GM12878 (cell line): ENCODE measurements at regions not wholly inside any gene's neighbourhood (a gene's known extent, or its start where the extent isn't known, plus 50 kb on each side); places are given as distances from the start of the nearest gene placed in this dataset.

Experiments used
- ATAC-seq: fragments of 200-7000 bp; cut with Tn5 transposase; 3 replicates; pipeline ENCODE4 v1.9.1; 2020; ENCODE audit warnings: mild to moderate bottlenecking, moderate library complexity
- BruUV-seq: library from RNA; stranded (reverse); fragments of 400-500 nt; replicated peaks from 2 replicates; lab custom pipeline; 2021; lab: Mats Ljungman, UMichigan
- CTCF ChIA-PET: fragments of 300-600 bp; sonication (Branson Sonifier 250); formaldehyde crosslinking; extraction: SDS; loops from one replicate; lab custom pipeline; 2021; ENCODE audit warnings: inconsistent platforms; lab: Yijun Ruan, JAX
- POLR2A ChIA-PET: fragments of 350-600 bp; formaldehyde crosslinking; extraction: SDS; loops from one replicate; lab custom pipeline; 2021; ENCODE audit warnings: inconsistent platforms; lab: Charles Lee
- RAD21 ChIA-PET: fragments of 300-600 bp; sonication (Branson Sonifier 250); formaldehyde crosslinking; loops from one replicate; lab custom pipeline; 2023; ENCODE audit warnings: antibody characterized with exemption; ENCODE audit not compliant: unreplicated experiment; lab: Charles Lee
- SMC1A ChIA-PET: fragments of 300-600 bp; sonication (Branson Sonifier 250); formaldehyde crosslinking; loops from one replicate; lab custom pipeline; 2023; ENCODE audit not compliant: unreplicated experiment, uncharacterized antibody; lab: Charles Lee
- DNase-seq: peaks from one replicate; pipeline ENCODE4 v3.0.0-alpha.2; 2011; ENCODE audit warnings: low read depth, low spot score
- FAIRE-seq: peaks from 3 replicates; lab custom pipeline; 2011; peaks lifted over from hg19 to GRCh38; lab: Jason Lieb, UNC
- H2AFZ ChIP-seq: 2 replicates; pipeline ENCODE4 v1.6.0; 2011; ENCODE audit warnings: low read depth, low read length, control low read depth; ENCODE audit not compliant: control insufficient read depth
- H3K27ac ChIP-seq: 2 replicates; pipeline ENCODE4 v1.5.1; 2011; ENCODE audit warnings: control low read depth; ENCODE audit not compliant: control insufficient read depth, insufficient read depth
- H3K27me3 ChIP-seq, 2 experiments: replicated peaks in 1 of 2; 2 replicates each; pipeline versions ENCODE4 v1.6.0 to v1.6.1; 2011; ENCODE audit warnings: low read length in 1 of 2; ENCODE audit not compliant: control insufficient read depth in 2 of 2, insufficient read depth in 2 of 2
- H3K36me3 ChIP-seq, 2 experiments: 2 replicates each; pipeline ENCODE4 v1.5.1; 2011; ENCODE audit warnings: low read length in 1 of 2; ENCODE audit not compliant: control insufficient read depth in 2 of 2, insufficient read depth in 2 of 2
- H3K4me1 ChIP-seq: 2 replicates; pipeline ENCODE4 v1.6.1; 2011; ENCODE audit warnings: mild to moderate bottlenecking, low read length, moderate library complexity, mixed read lengths; ENCODE audit not compliant: control insufficient read depth, insufficient read depth
- H3K4me2 ChIP-seq: 2 replicates; pipeline ENCODE4 v1.6.0; 2011; ENCODE audit warnings: control low read depth; ENCODE audit not compliant: control insufficient read depth, insufficient read depth
- H3K4me3 ChIP-seq: fragments of 200-600 bp; sonication (generic); 2 replicates; pipeline ENCODE4 v1.5.1; 2016
- H3K79me2 ChIP-seq: 2 replicates; pipeline ENCODE4 v1.6.0; 2011; ENCODE audit warnings: low read length; ENCODE audit not compliant: control insufficient read depth, insufficient read depth
- H3K9ac ChIP-seq: 2 replicates; pipeline ENCODE4 v1.8.0; 2011; ENCODE audit warnings: low read length, control low read depth, mixed read lengths; ENCODE audit not compliant: control insufficient read depth, insufficient read depth
- H3K9me3 ChIP-seq: replicated peaks from 3 replicates; pipeline ENCODE4 v1.5.1; 2011; ENCODE audit warnings: mild to moderate bottlenecking, low read length; ENCODE audit not compliant: control insufficient read depth, insufficient read depth
- H4K20me1 ChIP-seq: 2 replicates; pipeline ENCODE4 v1.6.0; 2011; ENCODE audit not compliant: control insufficient read depth, insufficient read depth
- BCL3 ChIP-seq: IDR thresholded peaks from 2 replicates; pipeline ENCODE4 v1.6.1; 2011; ENCODE audit warnings: borderline replicate concordance, low read depth, mild to moderate bottlenecking, moderate library complexity, low read length; ENCODE audit not compliant: insufficient read depth, poor library complexity, severe bottlenecking
- CBFB ChIP-seq: IDR thresholded peaks from 2 replicates; pipeline ENCODE4 v1.6.1; 2016; ENCODE audit warnings: antibody characterized with exemption, low read depth
- CBX5 ChIP-seq: sonication (generic); IDR thresholded peaks from 2 replicates; pipeline ENCODE4 v1.6.1; 2016; ENCODE audit warnings: low read depth, moderate library complexity, mild to moderate bottlenecking, inconsistent platforms
- CEBPZ ChIP-seq: fragments of 150-350 bp; IDR thresholded peaks from 2 replicates; pipeline ENCODE4 v1.6.1; 2016; ENCODE audit warnings: low read depth, low read length
- CHD2 ChIP-seq: IDR thresholded peaks from 2 replicates; pipeline ENCODE4 v1.6.1; 2011; ENCODE audit warnings: low read depth, low read length, improper control_type of control experiment, borderline replicate concordance
- IRF4 ChIP-seq: IDR thresholded peaks from 2 replicates; pipeline ENCODE4 v1.6.1; 2011; ENCODE audit warnings: low read depth, low read length
- KLF5 ChIP-seq: fragments of 450-650 bp; IDR thresholded peaks from 2 replicates; pipeline ENCODE4 v1.6.1; 2014; ENCODE audit warnings: mild to moderate bottlenecking; ENCODE audit not compliant: partially characterized antibody
- RCOR1 ChIP-seq: conservative IDR thresholded peaks from 2 replicates; pipeline ENCODE4 v1.6.1; 2012; ENCODE audit warnings: low read depth, low read length, improper control_type of control experiment
- RELB ChIP-seq: fragments of 450-650 bp; IDR thresholded peaks from 2 replicates; pipeline ENCODE4 v1.6.1; 2017; ENCODE audit warnings: low read depth, mild to moderate bottlenecking, moderate library complexity
- REST ChIP-seq: IDR thresholded peaks from 2 replicates; pipeline ENCODE4 v1.6.1; 2012; ENCODE audit warnings: mild to moderate bottlenecking, low read depth, low read length
- ZNF274 ChIP-seq: IDR thresholded peaks from one replicate; pipeline ENCODE4 v1.8.0; 2011; ENCODE audit not compliant: insufficient read length, insufficient read depth
- WGBS: methylation state at CpG from one replicate; pipeline ENCODE4 v1.1.6; 2016; ENCODE audit warnings: low lambda C conversion rate; ENCODE audit not compliant: insufficient replicate concordance, insufficient coverage; ENCODE audit errors: missing lambda C conversion rate; 5-methylcytosine and 5-hydroxymethylcytosine counted together
- in situ Hi-C: fragments of 300-500 bp; cut with MboI; formaldehyde crosslinking; loops from 9 replicates; pipeline ENCODE4 v1.14.3; 2018; ENCODE audit warnings: mixed read lengths
- intact Hi-C: fragments of 100-400 bp; cut with micrococcal nuclease; formaldehyde crosslinking; loops from one replicate; pipeline ENCODE4 v1.14.2; 2022; ENCODE audit not compliant: unreplicated experiment

GRCh38 chr6:139448051-139448649 is 73.7 kb upstream of the CITED2 start (continued):
- TF ChIP-seq RELB = peak; percentile 62; the same call in 1 of the 2 replicates
- no peak for TF ChIP-seq ZNF274
- TF ChIP-seq KLF5 = no peak
- TF ChIP-seq CBX5 = peak; percentile 73; the same call in 1 of the 2 replicates
- peak; percentile 84 for TF ChIP-seq BCL3
- 0 out of 2 replicates have a peak, but pooled peaks have one; percentile 50 for TF ChIP-seq RCOR1
- peak; percentile 34; the same call in 1 of the 2 replicates for TF ChIP-seq CHD2
- peak; percentile 96 for TF ChIP-seq IRF4
- no peak for TF ChIP-seq CBFB

- no peaks in the 10 kb centered on the region for H3K27me3 ChIP-seq
- DNase-seq (no peak), FAIRE-seq (no peak), ATAC-seq (no peak)
- H4K20me1 ChIP-seq = no peaks in the 10 kb centered on the region
- intact Hi-C loops (no loop called here), in situ Hi-C loops (no loop called here)
- SMC1A ChIA-PET = interaction anchor here (0.8 to 2.6 kb wide), 9 partner anchors 8 to 549 kb away, joined by 3 to 14 read pairs (median 4); partner anchors contain the start of gene CITED2
- H3K4me2 ChIP-seq = peak overlapping the region; percentile 46; the same call in 1 of the 2 replicates
- POLR2A ChIA-PET = interaction anchor here (0.6 kb wide), 1 partner anchor 17 kb away, joined by 7 read pairs; no protein-coding TSS in a partner anchor
- no peak overlapping the region for H3K4me3 ChIP-seq
- RAD21 ChIA-PET = interaction anchor here (0.6 to 2.8 kb wide), 6 partner anchors 26 to 144 kb away, joined by 3 to 23 read pairs (median 3); partner anchors contain the start of gene CITED2
- 52% methylated on average over 1 of the region's 1 CpG for WGBS
- H3K79me2 ChIP-seq = no peaks in the 10 kb centered on the region
- no TSS peak for BruUV-seq
- no peaks in the 10 kb centered on the region for H3K9me3 ChIP-seq
- no peak overlapping the region for H3K9ac ChIP-seq
- H3K4me1 ChIP-seq = peaks cover 6% of the 10 kb centered on the region; the same call in 1 of the 2 replicates
- CTCF ChIA-PET = interaction anchor here (1.2 to 1.3 kb wide), 2 partner anchors 8 to 27 kb away, joined by 3 to 4 read pairs; no protein-coding TSS in a partner anchor
- H2AFZ ChIP-seq = peak overlapping the region; percentile 33; the same call in 1 of the 2 replicates
- H3K36me3 ChIP-seq = no peaks in the 10 kb centered on the region
- H3K27ac ChIP-seq = peak overlapping the region; percentile 25; the same call in 1 of the 2 replicates
- no peak for TF ChIP-seq REST
- no peak for TF ChIP-seq CEBPZ
Observed at GRCh38 chr6:139447656-139447975, 73.2 kb upstream of the CITED2 start.
